ENCODE measurements at regions not wholly inside any gene's neighbourhood (a gene's known extent, or its start where the extent isn't known, plus 50 kb on each side); places are given as distances from the start of the nearest gene placed in this dataset.

DNA sequence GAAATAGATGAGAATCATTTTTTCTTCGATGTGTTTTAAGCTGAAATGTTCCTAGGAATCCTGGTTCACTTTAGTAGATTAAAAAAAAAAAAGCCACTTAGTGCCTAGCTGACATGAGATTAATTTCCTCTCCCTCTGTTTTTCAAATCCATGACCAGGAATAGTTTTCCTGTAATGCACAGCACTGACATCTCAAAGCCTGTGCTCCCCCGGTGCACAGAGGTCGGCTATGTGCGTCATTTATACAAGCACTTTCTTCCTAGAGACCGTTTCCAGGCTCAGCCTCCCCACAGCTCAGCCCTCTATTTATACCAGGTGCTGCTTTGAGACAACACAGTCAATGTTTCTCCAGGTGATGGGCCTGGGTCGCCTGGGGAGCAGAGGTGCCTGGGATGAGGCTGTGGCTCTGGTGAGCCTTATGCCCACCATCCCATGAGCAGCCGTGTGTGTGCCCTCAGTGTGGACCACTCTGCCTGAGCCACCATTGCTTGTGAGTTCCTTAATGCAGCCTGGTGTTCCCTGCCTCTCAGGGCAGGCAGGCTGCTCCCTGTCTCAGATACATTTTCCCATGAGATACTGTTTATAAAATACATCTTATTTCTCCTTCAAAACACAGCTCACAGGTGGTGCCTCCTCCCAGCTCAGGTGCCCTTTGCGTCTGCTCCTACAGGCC is 515.7 kb upstream of the HS6ST1 start:
- no peak for DNase-seq (ENCODE audit: low read depth, low spot score)

DNA sequence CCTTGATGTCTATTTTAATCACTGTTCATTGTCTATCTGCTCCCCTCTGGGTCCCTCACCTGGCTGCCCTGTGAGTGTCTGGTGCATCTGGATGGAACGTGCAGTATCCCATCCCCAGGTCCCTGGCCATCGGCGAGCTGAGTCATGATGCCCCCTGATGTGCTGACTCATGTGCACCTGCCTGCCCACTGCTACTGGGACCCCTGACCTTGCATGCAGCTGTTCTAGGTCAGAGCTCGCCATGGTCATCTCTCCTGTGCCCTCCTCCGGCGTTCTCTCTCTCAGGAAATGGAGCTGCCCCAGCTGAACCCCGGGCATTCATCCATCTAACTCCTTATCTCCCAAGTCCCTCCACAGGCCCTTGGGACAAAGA is 516.2 kb upstream of the HS6ST1 start:
- DNase-seq (ENCODE audit: low read depth, low spot score), result no peak

DNA sequence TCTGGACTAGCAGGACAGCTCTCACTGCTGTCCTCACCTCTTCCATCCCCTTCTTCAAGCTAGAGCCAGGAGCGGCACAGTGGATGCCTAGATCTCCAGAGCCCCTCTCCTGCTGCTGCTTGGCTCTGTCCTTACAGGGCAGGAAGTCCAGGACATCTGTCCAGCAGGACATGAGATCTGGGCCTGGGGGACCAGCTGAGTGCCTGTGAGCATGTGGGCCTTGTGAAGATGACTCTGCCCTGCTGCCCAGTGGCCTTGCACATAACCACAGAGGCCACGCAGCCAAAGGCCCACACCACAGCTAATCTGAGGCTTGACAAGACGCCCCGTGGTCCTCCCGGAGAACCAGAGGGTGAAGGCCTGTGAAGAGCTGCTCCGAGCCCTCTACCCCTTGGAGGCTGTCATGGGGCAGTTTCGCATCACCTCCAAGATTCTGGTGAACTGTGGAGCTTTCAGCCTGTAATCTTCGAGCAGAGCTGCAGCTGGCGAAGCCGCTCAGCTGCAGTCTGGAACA is 516.7 kb upstream of the HS6ST1 start:
- DNase-seq (ENCODE audit: low read depth, low spot score), result no peak

DNA sequence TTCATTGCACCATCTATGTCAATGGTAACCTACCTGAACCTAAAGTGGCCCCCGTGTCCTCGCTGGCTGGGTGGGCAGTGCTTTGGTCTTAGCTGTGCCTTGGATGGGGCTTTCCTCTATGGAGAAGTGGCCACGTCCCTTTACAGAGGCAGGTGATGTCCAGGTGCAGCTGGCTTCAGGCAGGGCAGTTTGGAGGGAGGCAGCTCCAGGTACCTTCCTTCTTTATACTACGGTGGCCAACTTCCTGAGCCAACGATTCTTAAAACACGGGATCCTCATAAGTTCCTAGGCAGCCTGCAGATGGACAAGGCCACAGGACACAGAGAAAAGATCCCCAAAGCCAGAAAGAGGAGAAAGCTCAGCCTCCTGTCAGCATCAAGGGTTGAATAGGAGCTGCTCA is 517.3 kb upstream of the HS6ST1 start:
- no peak for DNase-seq (ENCODE audit: low read depth, low spot score)

DNA sequence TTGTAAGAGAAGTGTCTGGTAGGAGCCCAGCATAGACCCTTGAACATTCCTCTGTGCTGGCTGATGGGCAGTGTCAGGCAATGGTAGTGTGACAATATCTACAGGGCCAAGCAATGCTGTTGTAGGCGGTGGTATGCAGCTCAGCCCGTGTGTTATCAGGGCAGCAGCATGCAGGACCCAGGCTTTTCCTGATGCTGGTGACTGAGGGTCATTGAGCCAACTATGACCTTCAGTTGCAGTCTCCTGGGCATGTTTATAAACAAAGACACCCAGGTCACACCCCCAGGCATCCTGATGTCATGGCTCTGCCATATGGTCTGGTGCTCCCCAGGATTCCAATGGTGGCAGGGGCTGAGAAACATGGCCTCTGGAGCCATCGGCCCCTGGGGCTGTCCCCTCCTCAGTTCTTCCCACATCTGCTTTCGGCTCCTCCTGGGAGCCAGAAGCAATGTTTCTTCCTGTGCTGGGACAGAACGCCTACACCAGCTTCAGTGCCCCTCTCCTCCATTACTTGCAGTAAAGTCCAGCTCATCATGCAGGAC is 518.0 kb upstream of the HS6ST1 start:
- no peak for DNase-seq (ENCODE audit: low read depth, low spot score)

DNA sequence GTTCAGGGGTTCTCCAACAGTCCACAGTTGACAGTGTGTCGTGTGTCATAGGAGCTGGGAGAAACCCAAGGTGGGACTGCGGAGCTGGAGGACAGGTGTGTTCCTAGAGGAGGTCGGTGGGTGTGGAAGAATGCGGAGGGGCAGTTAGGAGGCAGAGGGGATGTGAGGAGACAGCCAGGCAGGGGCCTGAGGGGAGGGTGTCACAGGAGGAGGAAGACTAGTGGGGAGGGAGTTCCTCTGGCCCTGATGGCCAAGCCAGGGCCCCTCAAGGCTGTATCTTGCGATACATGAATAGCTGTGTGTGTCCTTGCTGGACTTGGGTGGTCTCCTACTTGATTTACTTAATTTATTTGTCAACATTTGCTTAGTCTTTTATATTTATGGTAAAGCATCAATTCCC is 519.6 kb upstream of the HS6ST1 start:
- DNase-seq (ENCODE audit: low read depth, low spot score), result no peak

DNA sequence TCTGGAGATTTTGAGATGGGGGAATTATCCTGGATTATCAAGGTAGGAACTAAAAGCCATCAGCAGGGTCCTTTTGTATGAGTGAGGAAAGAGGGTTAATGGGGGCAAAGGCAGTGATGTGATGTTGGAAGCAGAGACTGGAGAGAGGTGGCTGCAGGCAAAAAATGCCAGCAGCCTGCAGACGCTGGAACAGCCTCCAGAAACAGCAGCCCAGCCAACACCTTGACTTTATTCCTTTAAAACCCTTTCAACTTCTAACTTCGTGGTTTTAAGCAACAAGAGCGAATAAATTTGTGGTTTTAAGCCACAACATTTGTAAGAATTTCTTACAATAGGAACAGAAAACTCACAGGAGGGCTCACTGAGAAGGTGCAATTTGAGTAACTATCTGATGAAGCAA is 523.1 kb upstream of the HS6ST1 start:
- no peak for DNase-seq (ENCODE audit: low read depth, low spot score)

DNA sequence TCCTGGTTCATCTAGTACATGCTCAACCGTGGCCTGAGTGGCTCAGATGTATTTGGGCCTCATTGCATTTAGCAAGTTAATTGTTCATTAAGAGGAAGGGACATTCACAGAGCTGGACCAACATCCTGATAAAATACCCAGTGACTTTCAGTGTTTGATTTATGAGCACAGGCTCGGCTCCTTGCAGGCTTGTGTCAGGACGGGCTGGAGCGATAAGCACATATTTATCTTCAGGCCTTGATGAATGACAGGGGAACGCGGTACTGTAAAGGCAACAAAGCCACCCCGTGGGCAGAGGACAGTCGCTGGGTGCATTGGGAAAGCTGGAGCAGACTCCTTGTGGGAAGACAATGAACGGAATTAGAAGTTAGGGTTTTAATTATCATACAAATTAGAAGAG is 548.6 kb upstream of the HS6ST1 start:
- no peak for DNase-seq (ENCODE audit: low read depth, low spot score)

DNA sequence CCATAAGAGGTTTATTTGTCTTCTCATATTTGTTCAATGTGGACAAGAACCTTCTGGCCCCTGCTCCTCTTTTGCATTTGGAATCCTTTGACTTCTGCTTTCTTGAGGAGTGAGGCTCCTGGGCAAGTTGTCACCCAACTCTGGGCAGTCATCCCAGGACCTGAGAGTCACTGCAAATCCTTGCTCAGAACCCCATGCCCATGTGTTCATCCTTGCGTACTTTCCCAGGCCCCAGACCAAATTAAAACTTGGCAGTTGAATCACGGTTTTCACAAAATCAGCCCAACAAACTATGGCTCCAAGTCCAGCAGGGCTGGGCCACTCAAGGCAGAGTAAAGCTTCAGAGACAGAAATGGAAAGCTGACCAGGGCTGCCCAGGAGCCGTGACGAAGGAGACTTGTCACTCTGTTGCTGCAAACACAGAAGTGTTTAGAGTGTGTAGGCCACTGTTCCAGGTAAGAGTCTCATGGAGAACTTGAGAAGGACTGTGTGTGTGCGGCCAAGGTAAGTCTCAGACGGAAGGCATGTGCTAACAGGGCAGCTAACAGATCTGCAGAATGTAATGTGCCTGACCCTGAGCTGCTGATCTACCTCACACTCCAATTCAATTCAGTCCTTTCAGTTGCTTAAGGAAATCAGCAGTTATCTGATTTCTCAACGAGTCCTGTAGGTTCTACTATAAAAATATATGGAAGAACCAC is 549.4 kb upstream of the HS6ST1 start:
- DNase-seq (ENCODE audit: low read depth, low spot score), result no peak

DNA sequence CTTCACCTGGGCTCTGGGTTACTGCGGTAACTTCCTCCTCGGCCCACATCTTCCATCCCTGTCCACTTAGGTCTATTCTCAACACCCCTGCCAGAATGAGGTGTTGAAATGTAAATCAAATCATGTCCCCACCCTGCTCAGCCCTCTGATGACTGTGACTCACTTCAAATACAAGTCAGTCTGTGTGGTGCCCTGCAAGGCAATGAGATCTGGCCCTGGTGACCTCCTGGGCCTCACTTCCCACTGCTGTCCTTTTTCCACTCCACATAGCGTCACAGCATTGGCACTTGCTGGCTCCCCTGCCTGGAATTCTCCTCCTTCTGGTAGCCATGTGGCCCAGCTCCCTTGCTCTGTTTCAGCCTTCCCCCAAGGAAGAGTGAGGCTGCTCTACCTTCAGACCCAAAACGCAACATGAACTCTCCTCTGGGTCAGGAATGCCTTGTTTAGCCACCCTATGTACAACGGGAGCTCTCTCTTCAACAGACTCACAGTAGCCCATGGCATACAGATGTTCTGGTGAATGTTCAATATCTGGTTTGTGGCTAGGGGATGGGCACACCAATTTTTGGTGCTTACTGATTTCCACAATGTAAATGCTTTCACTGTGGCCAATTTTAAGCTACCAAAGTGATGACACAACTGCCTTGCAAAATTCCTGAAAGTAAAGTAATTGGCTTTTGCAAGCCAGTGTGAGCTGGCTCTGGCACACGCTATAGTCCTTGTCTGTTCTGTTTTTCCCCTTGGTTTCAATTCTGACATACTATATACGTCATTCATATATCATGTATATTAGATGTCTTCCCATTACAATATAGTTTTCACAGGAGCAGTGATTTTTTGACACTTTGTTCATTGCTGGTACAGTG is 550.3 kb upstream of the HS6ST1 start:
- no peak for DNase-seq (ENCODE audit: low read depth, low spot score)

DNA sequence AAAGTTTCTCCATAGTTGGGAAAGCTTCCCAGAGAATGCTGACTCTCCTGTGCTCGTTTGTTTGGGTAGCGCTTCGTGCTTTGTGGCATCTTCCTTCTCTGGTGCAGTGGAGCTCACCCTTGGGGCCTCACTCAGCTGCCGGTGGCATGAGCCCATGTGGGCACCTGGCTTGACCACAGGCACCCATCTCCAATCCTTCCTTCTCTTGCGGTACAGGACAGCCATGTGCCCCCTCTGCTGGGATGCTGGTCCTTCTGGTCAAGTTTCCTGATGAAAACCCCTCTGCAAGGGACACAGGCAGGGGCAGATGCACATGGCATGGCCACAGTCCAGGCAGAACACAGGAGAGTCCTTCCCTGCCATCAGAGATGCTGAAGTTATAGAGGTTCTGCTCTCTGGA is 555.9 kb upstream of the HS6ST1 start:
- no peak for DNase-seq (ENCODE audit: low read depth, low spot score)

DNA sequence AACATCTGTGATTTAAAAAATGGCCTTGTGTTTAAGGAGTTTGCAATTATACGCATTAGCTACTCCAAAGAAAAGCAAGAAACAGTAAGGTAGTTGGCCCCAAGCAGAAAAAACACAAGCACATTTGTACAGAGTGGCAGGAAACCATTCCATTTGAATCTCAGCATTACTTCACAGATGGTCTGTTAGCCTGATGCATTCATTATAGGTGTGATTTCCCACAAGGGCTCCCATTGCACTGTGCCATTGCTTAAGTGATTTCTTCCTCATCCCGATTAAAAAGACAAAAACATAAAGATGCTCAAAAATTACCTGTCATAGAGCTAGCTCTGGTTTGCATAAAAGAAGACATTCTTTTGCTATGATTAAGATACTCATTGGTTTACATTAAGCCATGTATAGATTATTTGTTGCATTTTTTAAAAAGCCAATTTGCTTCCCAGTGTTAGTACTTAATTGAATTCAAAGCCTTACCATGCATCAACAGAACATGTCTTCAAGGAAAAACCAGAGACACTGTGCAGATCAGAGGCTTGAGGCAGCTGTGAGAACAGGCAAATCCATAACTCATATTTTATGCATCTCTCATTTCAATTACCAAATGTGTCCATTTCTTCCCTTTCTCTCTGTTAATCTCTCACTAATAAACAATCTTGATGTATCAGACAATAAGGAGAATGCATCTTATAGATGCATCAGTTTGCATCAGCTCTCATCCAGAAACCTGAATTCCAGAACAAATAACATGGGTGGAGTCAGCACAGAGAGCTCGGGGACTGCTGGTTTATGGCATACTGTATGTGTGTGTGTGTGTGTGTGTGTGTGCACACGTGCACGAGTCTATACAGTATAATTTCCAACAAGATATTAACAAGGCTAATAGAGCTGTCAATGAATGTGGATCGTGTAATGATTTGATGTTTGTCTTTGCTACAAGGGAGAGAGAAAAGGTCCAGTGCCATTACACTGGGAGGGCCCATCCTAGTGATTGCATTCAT is 558.6 kb upstream of the HS6ST1 start:
- DNase-seq (ENCODE audit: low read depth, low spot score), result no peak

DNA sequence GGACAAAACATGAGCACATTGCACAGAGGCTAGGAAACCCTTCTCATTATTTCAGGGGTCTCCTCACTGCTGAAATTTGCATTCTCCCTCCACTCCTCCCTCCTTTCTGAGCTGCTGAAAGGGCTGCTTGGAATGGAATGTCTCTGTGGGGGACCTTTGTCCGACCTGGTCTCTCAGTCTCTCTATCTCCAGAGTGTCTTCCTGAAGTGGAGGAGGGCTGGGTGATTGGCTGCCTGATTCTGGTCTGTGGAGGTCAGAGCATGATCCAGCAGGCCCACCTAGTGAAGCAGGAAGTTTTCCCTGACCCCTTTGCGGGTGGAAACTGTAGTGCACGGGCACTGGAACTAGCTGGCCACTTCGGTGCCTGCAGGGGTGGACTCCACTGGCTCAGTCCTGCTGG is 560.5 kb upstream of the HS6ST1 start:
- no peak for DNase-seq (ENCODE audit: low read depth, low spot score)

DNA sequence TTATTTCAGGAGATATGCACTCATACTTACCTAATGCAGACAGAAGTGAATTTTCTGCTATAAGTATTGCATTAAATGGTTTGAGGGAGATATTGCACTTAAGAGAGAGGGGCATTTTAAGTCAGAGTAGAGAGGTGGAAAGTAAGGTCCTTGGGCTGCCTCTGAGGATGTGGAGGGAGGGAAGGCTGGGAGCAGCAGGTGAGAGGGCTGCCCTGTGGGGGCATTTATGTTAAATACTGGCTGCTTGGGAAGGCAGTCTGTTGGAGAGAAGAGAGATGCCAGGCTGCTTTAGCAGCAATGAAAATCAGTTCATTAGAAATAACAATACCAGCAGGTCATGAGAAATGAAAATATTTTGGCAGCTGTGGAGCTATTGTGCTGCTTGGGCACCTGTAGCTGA is 576.2 kb upstream of the HS6ST1 start:
- no peak for DNase-seq (ENCODE audit: low read depth, low spot score)

DNA sequence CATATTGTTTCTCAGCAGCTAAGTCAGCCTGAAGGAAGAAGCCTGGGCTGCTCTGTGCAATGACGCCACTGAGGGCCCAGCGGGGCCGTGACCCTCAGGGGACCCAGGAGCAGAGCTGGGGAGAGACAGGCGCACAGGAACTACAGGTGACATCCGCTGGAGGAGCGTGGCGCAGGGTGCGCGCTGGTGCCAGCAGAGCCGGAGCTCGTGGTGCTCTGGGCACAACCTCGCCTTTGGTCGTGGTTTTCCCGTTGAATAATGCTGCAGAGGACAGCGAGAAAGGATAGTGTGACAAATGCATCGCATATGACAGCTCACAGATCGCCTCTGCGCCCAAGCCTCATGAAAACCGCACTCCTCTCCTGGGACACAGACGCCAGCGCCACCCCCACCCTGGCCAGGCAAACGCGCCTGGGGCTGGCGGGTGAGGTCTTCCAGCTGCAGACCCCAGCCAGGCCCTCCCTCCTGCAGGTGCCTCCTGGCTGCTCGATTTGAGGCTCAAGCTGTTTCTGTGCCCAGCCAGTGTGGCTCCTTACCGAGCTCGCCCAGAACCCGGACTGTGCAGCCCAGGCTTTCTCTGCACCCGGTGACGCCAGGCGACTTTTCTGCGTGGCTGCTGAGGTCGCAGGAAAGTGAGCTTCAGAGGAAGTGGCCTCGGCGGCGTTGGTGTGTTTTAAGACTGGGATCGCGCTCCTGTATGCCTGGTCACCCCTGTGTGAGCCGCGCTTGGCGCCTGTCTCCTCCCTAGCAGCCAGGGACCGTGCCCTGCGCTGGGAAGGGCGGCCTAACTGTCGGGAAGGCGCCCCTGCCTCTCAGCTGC is 583.1 kb upstream of the HS6ST1 start:
- no peak for DNase-seq (ENCODE audit: low read depth, low spot score)

DNA sequence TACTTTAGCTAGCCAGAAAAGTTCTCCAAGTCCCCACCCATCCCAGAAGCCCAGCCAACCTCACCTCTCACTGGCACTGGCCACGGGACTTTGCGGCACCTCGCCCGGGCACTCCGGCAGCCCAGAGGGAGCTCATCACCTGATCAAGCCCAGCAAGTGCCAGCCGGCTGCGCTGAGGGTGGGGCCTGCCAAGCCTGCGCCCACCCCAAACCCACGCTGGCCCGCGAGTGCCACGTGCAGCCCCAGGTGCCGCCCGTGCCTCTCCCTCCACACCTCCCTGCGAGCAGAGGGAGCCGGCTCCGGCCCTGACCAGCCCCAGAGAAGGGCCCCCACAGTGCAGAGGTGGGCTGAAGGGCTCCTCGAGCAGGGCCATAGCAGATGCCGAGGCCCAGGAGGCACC is 585.0 kb upstream of the HS6ST1 start:
- DNase-seq (ENCODE audit: low read depth, low spot score), result no peak

DNA sequence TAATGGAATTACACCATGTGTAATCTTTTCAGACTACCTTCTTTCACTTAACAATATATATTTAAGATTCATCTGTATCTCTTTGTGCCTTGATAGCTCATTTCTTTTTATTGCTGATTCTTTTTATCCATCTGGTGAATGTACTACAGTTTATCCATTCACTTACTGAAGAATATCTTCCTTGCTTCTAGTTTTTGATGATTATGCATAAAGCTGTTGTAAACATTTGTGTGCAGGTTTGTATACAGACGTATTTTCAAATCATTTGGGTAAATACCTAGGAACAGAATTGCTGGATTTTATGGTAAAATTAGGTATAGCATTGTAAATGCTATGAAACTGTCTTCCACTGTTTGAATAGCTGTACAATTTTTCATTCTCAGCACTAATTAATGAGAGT is 592.6 kb upstream of the HS6ST1 start:
- no peak for DNase-seq (ENCODE audit: low read depth, low spot score)

DNA sequence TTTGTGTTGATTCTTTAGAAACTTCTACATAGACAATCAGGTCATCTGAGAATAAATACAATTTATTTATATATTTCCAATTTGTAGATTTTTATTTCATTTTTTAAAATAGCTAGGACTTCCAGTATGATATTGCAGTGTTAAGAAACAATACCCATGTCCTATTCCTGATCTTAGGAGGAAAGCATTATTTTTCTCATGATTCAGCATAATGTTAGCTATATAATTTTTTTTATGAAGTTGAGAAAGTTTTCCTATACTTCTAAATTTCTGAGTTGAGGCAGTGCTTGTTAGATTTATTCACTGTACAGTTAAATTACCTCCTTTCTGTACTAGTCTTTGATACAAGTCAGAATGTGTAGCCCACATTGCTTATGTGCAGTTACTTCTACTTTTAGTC is 595.7 kb upstream of the HS6ST1 start:
- DNase-seq (ENCODE audit: low read depth, low spot score), result no peak

DNA sequence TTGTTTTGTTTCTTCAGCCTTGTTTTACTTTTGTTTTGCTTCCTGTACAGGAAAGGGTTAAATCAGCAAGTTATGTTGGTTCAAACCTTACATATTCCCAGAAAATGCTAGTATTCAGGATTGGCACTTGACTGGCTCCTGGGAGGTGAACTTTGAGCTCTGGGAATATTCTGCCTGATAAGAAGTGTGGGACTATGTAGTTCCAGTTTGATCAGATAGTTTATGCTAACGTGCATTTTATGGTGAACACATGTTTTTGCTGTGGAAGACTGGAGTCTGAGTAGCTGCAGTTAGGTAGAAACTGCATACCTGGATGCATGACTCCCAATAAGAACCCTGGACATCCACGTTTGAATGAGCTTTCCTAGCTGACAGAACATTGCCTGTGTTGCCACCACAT is 603.1 kb upstream of the HS6ST1 start:
- DNase-seq (ENCODE audit: low read depth, low spot score), result no peak

DNA sequence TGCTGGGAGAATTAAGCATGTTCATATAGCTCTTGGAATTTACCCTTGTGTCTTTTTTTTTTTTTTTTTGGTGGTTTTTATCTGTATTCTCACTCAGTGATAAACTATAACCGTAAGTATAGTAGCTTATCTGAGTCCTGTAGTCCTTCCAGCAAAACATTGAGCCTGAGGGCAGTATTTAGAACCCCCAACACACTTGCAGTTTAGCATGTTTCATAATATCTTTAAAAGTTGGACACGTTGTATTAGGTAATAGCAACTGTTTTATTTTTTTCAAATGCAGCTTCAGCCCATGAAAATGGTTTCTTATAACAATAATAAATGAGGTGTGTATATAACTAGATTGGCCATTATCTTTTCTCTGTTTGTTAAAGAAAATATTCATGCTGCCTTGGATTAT is 603.5 kb upstream of the HS6ST1 start:
- no peak for DNase-seq (ENCODE audit: low read depth, low spot score)
